ENCODE measurements at regions not wholly inside any gene's neighbourhood (a gene's known extent, or its start where the extent isn't known, plus 50 kb on each side); places are given as distances from the start of the nearest gene placed in this dataset.

DNA sequence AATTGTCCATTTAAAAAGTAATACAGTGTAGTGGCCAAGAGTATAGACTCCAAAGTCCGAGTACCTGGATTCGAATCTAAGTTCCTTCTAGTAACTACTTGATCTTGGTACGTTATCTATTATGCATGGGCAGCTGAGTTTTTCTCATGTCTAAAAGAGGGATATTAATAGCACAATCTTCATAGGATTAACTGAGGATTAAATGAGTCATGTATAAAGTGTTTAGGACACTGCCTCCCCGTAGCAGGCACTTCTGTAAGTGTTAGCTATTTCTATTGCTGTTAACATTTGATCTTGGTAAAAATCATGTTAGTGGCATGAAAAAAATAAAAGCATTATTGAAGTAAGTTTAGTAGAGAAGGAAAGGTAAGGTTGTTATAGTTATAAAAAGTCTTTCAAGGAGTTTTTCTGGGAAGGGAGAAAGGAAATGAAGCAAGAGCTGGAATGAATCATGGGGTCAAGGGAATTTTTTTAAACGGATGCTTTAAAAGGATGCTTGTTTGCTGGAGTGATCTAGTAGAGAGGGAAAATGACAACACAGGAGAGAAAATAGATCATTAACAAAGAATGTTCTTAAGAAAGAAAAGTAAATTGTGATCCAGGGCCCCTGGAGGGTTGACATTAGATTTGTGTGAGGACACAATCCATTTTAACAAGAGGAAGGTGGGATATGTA lies 502.2 kb upstream of the USP15 start:
- TF ChIP-seq, protein P1, sequence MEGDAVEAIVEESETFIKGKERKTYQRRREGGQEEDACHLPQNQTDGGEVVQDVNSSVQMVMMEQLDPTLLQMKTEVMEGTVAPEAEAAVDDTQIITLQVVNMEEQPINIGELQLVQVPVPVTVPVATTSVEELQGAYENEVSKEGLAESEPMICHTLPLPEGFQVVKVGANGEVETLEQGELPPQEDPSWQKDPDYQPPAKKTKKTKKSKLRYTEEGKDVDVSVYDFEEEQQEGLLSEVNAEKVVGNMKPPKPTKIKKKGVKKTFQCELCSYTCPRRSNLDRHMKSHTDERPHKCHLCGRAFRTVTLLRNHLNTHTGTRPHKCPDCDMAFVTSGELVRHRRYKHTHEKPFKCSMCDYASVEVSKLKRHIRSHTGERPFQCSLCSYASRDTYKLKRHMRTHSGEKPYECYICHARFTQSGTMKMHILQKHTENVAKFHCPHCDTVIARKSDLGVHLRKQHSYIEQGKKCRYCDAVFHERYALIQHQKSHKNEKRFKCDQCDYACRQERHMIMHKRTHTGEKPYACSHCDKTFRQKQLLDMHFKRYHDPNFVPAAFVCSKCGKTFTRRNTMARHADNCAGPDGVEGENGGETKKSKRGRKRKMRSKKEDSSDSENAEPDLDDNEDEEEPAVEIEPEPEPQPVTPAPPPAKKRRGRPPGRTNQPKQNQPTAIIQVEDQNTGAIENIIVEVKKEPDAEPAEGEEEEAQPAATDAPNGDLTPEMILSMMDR (IDR thresholded peaks at IDR 0.05; ENCODE audit: low read depth, low read length): no peak
- no peak for TF ChIP-seq EZH2phosphoT487 (IDR thresholded peaks at IDR 0.05; ENCODE audit: low read depth)

All from OCI-LY3 (cell line).